Brain microvascular endothelial cell (primary cell): ENCODE measurements at regions not wholly inside any gene's neighbourhood (a gene's known extent, or its start where the extent isn't known, plus 50 kb on each side); places are given as distances from the start of the nearest gene placed in this dataset.

ENCODE experiments used
- DNase-seq: peaks from one replicate; pipeline ENCODE4 v3.0.0-alpha.2; 2020
- H3K27ac ChIP-seq: fragments of 250-450 bp; sonication (Bioruptor Pico); 2 replicates; pipeline ENCODE4 v1.5.1; 2020; ENCODE audit warnings: mild to moderate bottlenecking, moderate library complexity
- H3K27me3 ChIP-seq: fragments of 250-450 bp; sonication (Bioruptor Pico); replicated peaks from 2 replicates; pipeline ENCODE4 v1.5.1; 2020; ENCODE audit warnings: mild to moderate bottlenecking
- H3K36me3 ChIP-seq: fragments of 250-450 bp; sonication (Bioruptor Pico); replicated peaks from 2 replicates; pipeline ENCODE4 v1.5.1; 2020; ENCODE audit warnings: mild to moderate bottlenecking
- H3K4me3 ChIP-seq: 2 replicates; pipeline ENCODE4 v1.5.1; 2011; ENCODE audit warnings: low read depth, mild to moderate bottlenecking, control low read depth, low read length, moderate library complexity
- in situ Hi-C: cut with HindIII; loops from 2 replicates; pipeline ENCODE4 v1.10.0; 2017; ENCODE audit warnings: low sequenced_read_pairs, low pct_ligation_motif_present
- TF ChIP-seq, protein P1 (sequence below): IDR thresholded peaks from 2 replicates; pipeline ENCODE4 v1.5.1; 2011; ENCODE audit warnings: low read depth, mild to moderate bottlenecking, moderate library complexity, low read length, control low read depth, inconsistent platforms; ENCODE audit errors: missing control alignments

DNA sequence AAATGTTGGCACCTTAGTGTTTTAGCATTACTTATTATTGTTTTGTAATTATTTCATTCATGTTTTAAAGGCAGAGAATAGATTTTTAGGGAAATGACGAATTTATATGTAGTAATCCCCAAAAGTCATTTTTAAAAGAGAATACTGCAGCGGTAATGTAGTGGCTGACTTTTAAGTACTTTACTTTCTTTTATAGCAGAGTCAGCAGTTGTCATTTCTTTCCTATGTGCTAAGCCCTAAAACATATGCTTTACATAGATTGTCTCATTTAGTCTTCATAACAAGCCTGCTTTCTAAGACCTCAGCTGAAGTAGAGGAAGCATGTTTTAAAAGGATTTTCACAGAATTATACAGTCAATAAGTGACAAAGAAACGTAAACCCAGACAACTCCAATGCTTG lies 102.1 kb upstream of the PEX5L start:
- H3K27me3 ChIP-seq, result no peaks in the 10 kb centered on the region
- H3K4me3 ChIP-seq, result no peak overlapping the region
- no peak overlapping the region for H3K27ac ChIP-seq
- TF ChIP-seq, protein P1, sequence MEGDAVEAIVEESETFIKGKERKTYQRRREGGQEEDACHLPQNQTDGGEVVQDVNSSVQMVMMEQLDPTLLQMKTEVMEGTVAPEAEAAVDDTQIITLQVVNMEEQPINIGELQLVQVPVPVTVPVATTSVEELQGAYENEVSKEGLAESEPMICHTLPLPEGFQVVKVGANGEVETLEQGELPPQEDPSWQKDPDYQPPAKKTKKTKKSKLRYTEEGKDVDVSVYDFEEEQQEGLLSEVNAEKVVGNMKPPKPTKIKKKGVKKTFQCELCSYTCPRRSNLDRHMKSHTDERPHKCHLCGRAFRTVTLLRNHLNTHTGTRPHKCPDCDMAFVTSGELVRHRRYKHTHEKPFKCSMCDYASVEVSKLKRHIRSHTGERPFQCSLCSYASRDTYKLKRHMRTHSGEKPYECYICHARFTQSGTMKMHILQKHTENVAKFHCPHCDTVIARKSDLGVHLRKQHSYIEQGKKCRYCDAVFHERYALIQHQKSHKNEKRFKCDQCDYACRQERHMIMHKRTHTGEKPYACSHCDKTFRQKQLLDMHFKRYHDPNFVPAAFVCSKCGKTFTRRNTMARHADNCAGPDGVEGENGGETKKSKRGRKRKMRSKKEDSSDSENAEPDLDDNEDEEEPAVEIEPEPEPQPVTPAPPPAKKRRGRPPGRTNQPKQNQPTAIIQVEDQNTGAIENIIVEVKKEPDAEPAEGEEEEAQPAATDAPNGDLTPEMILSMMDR, result no peak
- no peak for DNase-seq
- in situ Hi-C loops, result no loop called here
- H3K36me3 ChIP-seq, result no peaks in the 10 kb centered on the region

DNA sequence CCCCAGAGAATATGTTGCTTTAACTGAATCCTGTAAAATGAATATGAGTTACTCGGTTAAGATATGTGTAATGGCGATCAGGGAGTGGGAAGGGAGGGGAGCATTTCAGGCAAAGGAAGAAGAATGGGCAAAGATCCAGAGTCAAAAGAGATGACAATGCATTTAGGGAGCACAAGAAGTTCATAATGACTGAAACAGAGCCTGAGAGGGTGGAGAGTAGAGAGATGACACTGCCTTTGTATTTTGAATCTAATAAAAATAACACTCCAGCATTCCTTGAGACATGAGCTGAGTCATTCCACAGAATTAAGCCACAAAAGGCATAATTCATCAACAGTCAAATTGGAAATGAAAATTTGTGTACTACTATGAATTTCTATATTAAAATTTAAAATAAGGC lies 105.3 kb upstream of the PEX5L start:
- Histone ChIP-seq H3K27me3 (no peaks in the 10 kb centered on the region), H3K4me3 (no peak overlapping the region), H3K27ac (no peak overlapping the region), H3K36me3 (no peaks in the 10 kb centered on the region)
- DNase-seq, result no peak
- TF ChIP-seq, protein P1, result no peak
- in situ Hi-C loops, result no loop called here

DNA sequence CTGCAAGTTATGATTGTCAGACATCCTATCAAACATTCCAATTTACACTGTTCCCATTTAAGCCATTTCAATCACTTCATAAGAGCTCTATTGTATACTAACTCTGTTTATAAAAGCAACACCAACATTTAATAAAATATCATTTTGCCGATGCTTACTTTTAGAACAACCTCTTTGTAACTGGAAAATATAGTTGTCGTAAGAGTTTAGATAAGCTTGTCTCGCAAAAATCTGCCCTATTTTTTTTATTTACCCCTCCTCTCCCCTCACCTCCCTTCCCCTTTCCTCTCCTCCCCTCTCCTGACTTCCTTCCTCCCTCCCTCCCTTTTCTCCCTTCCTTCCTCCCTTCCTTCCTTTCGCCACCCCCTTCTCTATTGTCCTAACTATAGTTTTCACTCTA lies 105.7 kb upstream of the PEX5L start:
- no peaks in the 10 kb centered on the region for H3K36me3 ChIP-seq
- in situ Hi-C loops, result no loop called here

DNA sequence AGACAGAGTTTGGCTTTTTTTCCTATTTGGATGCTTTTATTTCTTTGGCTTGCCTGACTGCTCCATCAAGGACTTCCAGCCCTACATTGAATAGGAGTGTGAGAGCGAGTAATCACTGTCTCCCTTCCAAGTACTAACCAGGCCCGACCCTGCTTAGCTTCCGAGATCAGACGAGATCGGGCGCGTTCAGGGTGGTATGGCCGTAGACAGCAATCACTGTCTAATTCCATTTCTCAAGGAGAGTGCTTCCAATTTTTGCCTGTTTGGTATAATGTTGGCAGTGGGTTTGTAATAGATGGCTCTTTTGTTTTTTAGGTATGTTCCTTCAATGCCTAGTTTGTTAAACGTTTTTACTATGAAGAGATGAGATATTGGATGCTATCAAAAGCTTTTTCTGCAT lies 125.0 kb upstream of the PEX5L start:
- Histone ChIP-seq H3K4me3 (no peak overlapping the region), H3K27ac (no peak overlapping the region), H3K36me3 (no peaks in the 10 kb centered on the region), H3K27me3 (no peaks in the 10 kb centered on the region)
- no peak for DNase-seq
- TF ChIP-seq, protein P1, result no peak
- in situ Hi-C loops, result no loop called here

More for the DNA sequence above, 105.7 kb upstream of the PEX5L start:
- DNase-seq, result no peak
- H3K27me3 ChIP-seq, result no peaks in the 10 kb centered on the region
- TF ChIP-seq, protein P1, result no peak
- no peak overlapping the region for H3K4me3 ChIP-seq
- no peak overlapping the region for H3K27ac ChIP-seq

DNA sequence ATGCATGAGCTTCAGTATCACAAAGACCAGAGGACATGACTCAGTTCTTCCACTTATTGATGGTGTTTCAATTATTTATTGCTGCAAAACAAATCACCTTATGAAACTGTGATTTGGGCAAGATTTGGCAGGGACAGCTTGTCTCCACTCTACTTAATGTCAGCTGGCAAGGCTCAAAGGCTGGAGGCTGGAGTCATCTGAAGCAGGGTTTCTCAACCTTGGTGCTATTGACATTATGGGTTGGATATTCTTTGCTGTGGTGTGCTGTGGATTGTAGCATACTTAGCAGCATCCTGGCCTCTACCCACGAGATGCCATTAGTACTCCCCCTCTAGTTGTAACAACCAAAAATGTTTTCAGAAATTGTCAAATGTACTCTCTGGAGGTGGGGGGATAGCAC lies 138.8 kb upstream of the PEX5L start:
- Histone ChIP-seq H3K27ac (no peak overlapping the region), H3K36me3 (no peaks in the 10 kb centered on the region), H3K27me3 (no peaks in the 10 kb centered on the region), H3K4me3 (no peak overlapping the region)
- DNase-seq, result no peak
- in situ Hi-C loops, result no loop called here
- TF ChIP-seq, protein P1, result no peak

DNA sequence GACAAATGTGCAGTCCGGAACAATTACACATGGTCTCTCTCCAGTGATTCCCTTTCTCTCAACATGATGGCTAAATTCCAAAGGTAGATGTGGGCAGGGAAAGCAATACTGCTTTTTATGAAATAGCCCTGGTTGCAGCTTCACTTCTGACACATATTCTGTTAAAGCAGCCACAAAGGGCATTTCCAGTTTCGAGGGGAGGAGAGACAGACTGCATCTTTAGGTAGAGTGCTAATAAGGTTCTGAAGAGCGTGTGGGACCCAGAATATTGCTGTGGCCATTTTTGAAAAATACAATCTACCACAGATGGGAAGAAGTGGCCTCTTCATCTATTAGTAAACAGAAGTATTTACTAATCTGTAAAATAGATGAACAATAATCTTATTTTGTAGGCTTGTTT lies 139.3 kb upstream of the PEX5L start:
- Histone ChIP-seq H3K27me3 (no peaks in the 10 kb centered on the region), H3K4me3 (no peak overlapping the region), H3K27ac (no peak overlapping the region), H3K36me3 (no peaks in the 10 kb centered on the region)
- in situ Hi-C loops, result no loop called here
- TF ChIP-seq, protein P1, result no peak
- DNase-seq, result no peak
